BE2C (cell line): ENCODE measurements at regions not wholly inside any gene's neighbourhood (a gene's known extent, or its start where the extent isn't known, plus 50 kb on each side); places are given as distances from the start of the nearest gene placed in this dataset.

Source experiments
- DNase-seq: peaks from one replicate; pipeline ENCODE4 v3.0.0-alpha.2; 2020
- H3K27me3 ChIP-seq: fragments of 250-450 bp; sonication (Bioruptor Pico); 2 replicates; pipeline ENCODE4 v1.5.1; 2020; ENCODE audit warnings: mild to moderate bottlenecking
- H3K36me3 ChIP-seq: fragments of 250-450 bp; sonication (Bioruptor Pico); 2 replicates; pipeline ENCODE4 v1.5.1; 2020; ENCODE audit warnings: mild to moderate bottlenecking
- H3K4me1 ChIP-seq: fragments of 250-450 bp; sonication (Bioruptor Pico); 2 replicates; pipeline ENCODE4 v1.5.1; 2020
- H3K4me3 ChIP-seq: 2 replicates; pipeline ENCODE4 v1.5.1; 2011; ENCODE audit warnings: low read depth, low read length
- H3K9me3 ChIP-seq: fragments of 250-450 bp; sonication (Bioruptor Pico); 2 replicates; pipeline ENCODE4 v1.5.1; 2020
- CTCF ChIP-seq: IDR thresholded peaks from 2 replicates; pipeline ENCODE4 v1.5.1; 2012; ENCODE audit warnings: mild to moderate bottlenecking, low read depth, low read length

GRCh38 chr5:158070859-158071258 is 211.9 kb upstream of the CLINT1 start:
- H3K27me3 ChIP-seq: no peaks in the 10 kb centered on the region
- peaks cover 10% of the 10 kb centered on the region for H3K4me1 ChIP-seq
- H3K36me3 ChIP-seq: no peaks in the 10 kb centered on the region
- no peak for TF ChIP-seq CTCF
- peaks cover 3% of the 10 kb centered on the region; the same call in 1 of the 2 replicates for H3K9me3 ChIP-seq
- DNase-seq: peak; percentile 42
- no peak overlapping the region for H3K4me3 ChIP-seq

DNA sequence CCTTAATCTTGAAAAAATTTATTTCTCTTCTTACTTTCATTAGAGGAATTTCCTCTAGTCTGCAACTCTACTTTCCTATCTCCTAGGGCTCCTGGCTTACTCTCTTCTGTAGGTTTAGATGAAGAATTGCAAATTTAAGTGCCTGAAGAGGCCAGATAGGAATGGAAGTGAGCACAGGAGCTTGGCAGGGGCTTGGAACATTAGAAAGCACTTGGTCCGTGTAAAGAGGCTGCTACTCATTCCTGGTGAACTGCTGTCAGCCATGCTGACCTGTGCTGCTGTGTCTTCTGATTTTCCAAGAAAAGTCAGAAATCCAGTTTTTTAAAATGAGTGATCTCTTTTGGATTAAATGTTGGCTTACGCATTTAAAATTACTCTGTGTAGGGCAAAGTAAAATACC is 210.9 kb upstream of the CLINT1 start:
- no peak for DNase-seq
- Histone ChIP-seq H3K4me1 (peaks cover 10% of the 10 kb centered on the region), H3K9me3 (peaks cover 3% of the 10 kb centered on the region; the same call in 1 of the 2 replicates), H3K27me3 (no peaks in the 10 kb centered on the region), H3K36me3 (no peaks in the 10 kb centered on the region), H3K4me3 (no peak overlapping the region)
- TF ChIP-seq CTCF: no peak

- peaks cover 10% of the 10 kb centered on the region for H3K4me1 ChIP-seq
- no peak for TF ChIP-seq CTCF
- no peaks in the 10 kb centered on the region for H3K27me3 ChIP-seq
- no peak for DNase-seq
- peaks cover 3% of the 10 kb centered on the region; the same call in 1 of the 2 replicates for H3K9me3 ChIP-seq
- no peaks in the 10 kb centered on the region for H3K36me3 ChIP-seq
- H3K4me3 ChIP-seq: no peak overlapping the region
Measured at GRCh38 chr5:158068964-158069363, 210.0 kb upstream of the CLINT1 start.

DNA sequence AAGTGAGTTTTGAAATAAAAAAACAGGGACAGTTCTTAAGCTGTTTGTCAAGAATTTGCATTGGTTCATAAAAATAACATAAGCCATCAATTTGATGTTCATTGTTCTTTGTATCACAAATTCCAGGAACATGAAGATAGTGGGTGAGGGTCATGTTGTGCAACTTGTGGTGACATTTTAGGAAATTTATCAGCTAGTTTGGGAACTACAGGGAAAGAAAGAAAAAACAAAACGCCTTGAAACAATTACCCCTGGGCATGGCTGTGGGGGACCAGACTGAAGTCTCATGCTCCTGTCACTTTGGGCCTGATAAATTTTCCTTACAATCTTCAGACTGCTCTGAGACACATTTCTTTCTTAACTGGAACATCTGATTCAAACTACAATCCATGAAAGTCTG is 207.1 kb upstream of the CLINT1 start:
- Histone ChIP-seq H3K4me1 (no peaks in the 10 kb centered on the region; the same call in 1 of the 2 replicates), H3K27me3 (no peaks in the 10 kb centered on the region), H3K4me3 (no peak overlapping the region), H3K9me3 (no peaks in the 10 kb centered on the region), H3K36me3 (no peaks in the 10 kb centered on the region)
- DNase-seq: no peak
- TF ChIP-seq CTCF: no peak

DNA sequence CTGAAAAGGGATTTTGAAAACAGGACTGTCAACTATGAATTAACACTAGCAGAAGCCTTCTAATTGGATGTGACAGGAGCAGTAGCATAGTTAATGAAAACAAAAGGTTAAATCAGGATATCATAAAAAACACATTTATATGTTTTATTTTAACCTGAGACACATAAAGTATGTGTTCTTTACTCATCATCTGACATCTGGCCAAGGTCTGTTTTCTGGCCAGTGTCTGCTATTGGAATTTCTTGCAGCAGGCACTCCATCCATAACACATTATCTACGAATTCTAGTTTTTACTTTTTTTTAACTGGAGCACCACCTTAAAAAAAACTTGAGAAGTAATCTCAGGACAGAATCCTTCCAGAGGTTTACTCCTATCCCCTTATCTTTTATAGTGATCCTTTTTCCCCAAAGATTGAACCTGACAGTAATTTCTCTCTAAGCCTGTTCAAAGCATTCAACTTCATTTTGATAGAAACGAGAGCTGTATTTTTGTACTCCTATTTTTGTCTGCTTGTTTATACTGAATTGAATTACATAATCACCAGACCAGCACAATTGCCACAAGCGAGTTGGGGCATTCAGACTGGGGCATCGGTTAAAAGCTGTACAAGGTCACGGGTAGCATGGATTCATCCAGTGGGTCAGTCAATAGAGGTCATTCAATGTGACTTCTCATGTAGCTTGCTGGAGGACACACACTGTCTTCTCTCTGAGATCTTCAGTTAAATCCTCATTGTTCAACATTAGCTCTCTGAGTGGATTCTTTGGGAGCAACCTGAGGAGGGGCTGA is 205.6 kb upstream of the CLINT1 start:
- DNase-seq: no peak
- Histone ChIP-seq H3K9me3 (no peaks in the 10 kb centered on the region), H3K27me3 (no peaks in the 10 kb centered on the region), H3K4me3 (no peak overlapping the region), H3K4me1 (no peaks in the 10 kb centered on the region; the same call in 1 of the 2 replicates), H3K36me3 (no peaks in the 10 kb centered on the region)
- TF ChIP-seq CTCF: no peak

DNA sequence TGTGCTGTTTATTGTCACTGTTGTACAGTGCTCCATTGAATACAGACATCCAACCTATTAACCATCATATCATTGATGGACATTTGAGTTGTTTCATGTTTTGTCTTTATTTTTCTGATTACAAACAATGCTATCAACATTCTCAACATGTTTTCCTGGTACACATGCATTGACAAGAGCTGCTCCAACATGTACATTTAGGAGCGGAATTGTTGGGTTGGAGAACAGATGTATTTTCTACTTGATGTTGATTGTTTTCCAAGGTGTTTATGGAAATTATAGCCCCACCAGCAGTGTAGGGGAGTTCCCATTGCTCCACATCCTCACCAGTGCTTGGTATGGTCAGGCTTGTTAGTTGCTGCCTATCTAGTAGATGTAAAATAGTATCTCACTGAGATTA is 204.1 kb upstream of the CLINT1 start:
- H3K36me3 ChIP-seq: no peaks in the 10 kb centered on the region
- DNase-seq: no peak
- H3K4me1 ChIP-seq: no peaks in the 10 kb centered on the region; the same call in 1 of the 2 replicates
- H3K27me3 ChIP-seq: no peaks in the 10 kb centered on the region
- TF ChIP-seq CTCF: no peak
- H3K4me3 ChIP-seq: no peak overlapping the region
- no peaks in the 10 kb centered on the region for H3K9me3 ChIP-seq
